H1 (cell line): ENCODE measurements at regions not wholly inside any gene's neighbourhood (a gene's known extent, or its start where the extent isn't known, plus 50 kb on each side); places are given as distances from the start of the nearest gene placed in this dataset.

Source experiments
- ATF3 ChIP-seq: IDR thresholded peaks from 2 replicates; pipeline ENCODE4 v1.6.1; 2011; ENCODE audit warnings: low read depth, mild to moderate bottlenecking, low read length; ENCODE audit not compliant: insufficient read depth
- CEBPB ChIP-seq: IDR thresholded peaks from 2 replicates; pipeline ENCODE4 v1.6.1; 2012; ENCODE audit warnings: low read depth, low read length
- JUND ChIP-seq: IDR thresholded peaks from 2 replicates; pipeline ENCODE4 v1.6.1; 2011; ENCODE audit warnings: mild to moderate bottlenecking, improper control_type of control experiment, low read length
- SRF ChIP-seq: IDR thresholded peaks from 2 replicates; pipeline ENCODE4 v1.6.1; 2011; ENCODE audit warnings: mild to moderate bottlenecking, low read depth, low read length, moderate library complexity

GRCh38 chr22:48197189-48197690, 1434.8 kb downstream of the TBC1D22A start (continued):
- TF ChIP-seq JUND = no peak
- no peak for TF ChIP-seq SRF
- no peak for TF ChIP-seq ATF3
- TF ChIP-seq CEBPB = no peak
